Right lobe of liver (tissue), 4 donors: ENCODE measurements at regions not wholly inside any gene's neighbourhood (a gene's known extent, or its start where the extent isn't known, plus 50 kb on each side); places are given as distances from the start of the nearest gene placed in this dataset.

ENCODE experiments used
- CTCF ChIP-seq, 4 donors: fragments of 200-600 bp in 3 of 4; fragments of 450-650 bp in 1 of 4; IDR thresholded peaks; one replicate each; pipeline versions ENCODE4 v1.5.1 to v1.8.0; 2016 to 2022; ENCODE audit warnings: antibody characterized with exemption in 4 of 4, mild to moderate bottlenecking in 2 of 4
- POLR2A ChIP-seq: fragments of 450-650 bp; IDR thresholded peaks from one replicate; pipeline ENCODE4 v1.6.1; 2017; ENCODE audit warnings: antibody characterized with exemption, mild to moderate bottlenecking
- donor health status: DM: no; HTN: no; CAD: no.
- donor health status: DM: no; HTN: no; CAD: no.
- donor health status: DM: no; HTN: yes; CAD: no.

GRCh38 chr7:116148108-116148507 is 62.2 kb upstream of the TES start:
- no peak for TF ChIP-seq CTCF (IDR thresholded peaks at IDR 0.05)
- TF ChIP-seq POLR2A = no peak
